K562 (cell line): ENCODE measurements at regions not wholly inside any gene's neighbourhood (a gene's known extent, or its start where the extent isn't known, plus 50 kb on each side); places are given as distances from the start of the nearest gene placed in this dataset.

Experiments
- ATAC-seq: fragments of 200-7000 bp; cut with Tn5 transposase; 3 replicates; pipeline ENCODE4 v1.9.1; 2020; ENCODE audit warnings: moderate library complexity
- BruUV-seq: library from RNA; stranded (reverse); fragments of 400-500 nt; replicated peaks from 2 replicates; lab custom pipeline; 2021; lab: Mats Ljungman, UMichigan
- CTCF ChIA-PET: fragments of 300-600 bp; formaldehyde crosslinking; extraction: SDS; loops from one replicate; lab custom pipeline; 2021; ENCODE audit warnings: low intra/inter-chr PET ratio; lab: Yijun Ruan, JAX
- POLR2A ChIA-PET: fragments of 300-600, 350-650 bp; sonication (Branson Sonifier 250); formaldehyde crosslinking; extraction: SDS; loops from one replicate; lab custom pipeline; 2021; ENCODE audit warnings: antibody characterized with exemption, inconsistent platforms; lab: Yijun Ruan, JAX
- DNase-seq, 4 experiments: peaks; one replicate each; pipeline versions ENCODE4 v3.0.0 to v3.0.0-alpha.2; 2011 to 2018; ENCODE audit warnings: low spot score in 3 of 4, mixed read lengths in 3 of 4; ENCODE audit errors: extremely low read depth in 1 of 4
- FAIRE-seq: peaks from 2 replicates; lab custom pipeline; 2011; peaks lifted over from hg19 to GRCh38; lab: Jason Lieb, UNC
- H2AFZ ChIP-seq: 2 replicates; pipeline ENCODE4 v1.6.0; 2011; ENCODE audit warnings: low read depth, low read length, control low read depth, inconsistent platforms
- H3K27ac ChIP-seq: fragments of 200-600 bp; 3 replicates; pipeline ENCODE4 v1.8.0; 2011; ENCODE audit warnings: low read depth, mild to moderate bottlenecking, control low read depth, inconsistent platforms, low read length, moderate library complexity, mixed read lengths; ENCODE audit errors: extremely low read depth
- H3K27me3 ChIP-seq, 2 experiments: fragments of 300-600 bp in 1 of 2; 2 replicates in 1 of 2; 3 replicates in 1 of 2; pipeline versions ENCODE4 v1.6.0 to v1.8.0; 2011; ENCODE audit warnings: inconsistent platforms in 2 of 2, low read length in 2 of 2, mild to moderate bottlenecking in 1 of 2, mixed read lengths in 1 of 2, moderate library complexity in 1 of 2; ENCODE audit not compliant: control insufficient read depth in 2 of 2, insufficient read depth in 2 of 2
- H3K36me3 ChIP-seq: fragments of 300-600 bp; 3 replicates; pipeline ENCODE4 v1.8.0; 2011; ENCODE audit warnings: mild to moderate bottlenecking, low read length, inconsistent platforms; ENCODE audit not compliant: control insufficient read depth, insufficient read depth
- H3K4me1 ChIP-seq, 2 experiments: fragments of 200-600 bp in 1 of 2; replicated peaks in 1 of 2; 2 replicates in 1 of 2; 3 replicates in 1 of 2; pipeline versions ENCODE4 v1.5.1 to v1.8.0; 2011; ENCODE audit warnings: inconsistent platforms in 2 of 2, low read length in 2 of 2, mild to moderate bottlenecking in 1 of 2, mixed read lengths in 1 of 2, moderate library complexity in 1 of 2; ENCODE audit not compliant: control insufficient read depth in 2 of 2, insufficient read depth in 2 of 2
- H3K4me2 ChIP-seq: 2 replicates; pipeline ENCODE4 v1.6.1; 2011; ENCODE audit warnings: low read length, control low read depth, inconsistent platforms, mixed read lengths; ENCODE audit not compliant: insufficient read depth
- H3K4me3 ChIP-seq: fragments of 200-600 bp; sonication (generic), shearing (Covaris generic); 2 replicates; pipeline ENCODE4 v1.5.1; 2016; ENCODE audit warnings: control low read depth, inconsistent platforms
- H3K79me2 ChIP-seq: fragments of 200-600 bp; 3 replicates; pipeline ENCODE4 v1.8.0; 2011; ENCODE audit warnings: low read length, inconsistent platforms; ENCODE audit not compliant: control insufficient read depth, insufficient read depth
- H3K9ac ChIP-seq, 2 experiments: 2 replicates each; pipeline versions ENCODE4 v1.6.0 to v1.6.1; 2011; ENCODE audit warnings: low read depth in 2 of 2, low read length in 2 of 2, control low read depth in 1 of 2, inconsistent platforms in 1 of 2, mild to moderate bottlenecking in 1 of 2, mixed read lengths in 1 of 2; ENCODE audit not compliant: insufficient read depth in 1 of 2
- H3K9me1 ChIP-seq: one replicate; pipeline ENCODE4 v1.6.0; 2011; ENCODE audit warnings: inconsistent platforms, mild to moderate bottlenecking, low read length, moderate library complexity; ENCODE audit not compliant: control insufficient read depth, insufficient read depth
- H3K9me3 ChIP-seq: replicated peaks from 2 replicates; pipeline ENCODE4 v1.5.1; 2011; ENCODE audit warnings: low read depth, low read length, inconsistent platforms; ENCODE audit not compliant: control insufficient read depth, insufficient read depth
- H4K20me1 ChIP-seq: replicated peaks from 2 replicates; pipeline ENCODE4 v1.6.1; 2011; ENCODE audit warnings: low read length, inconsistent platforms, mixed read lengths; ENCODE audit not compliant: control insufficient read depth, insufficient read depth
- ETS2 ChIP-seq: IDR thresholded peaks from 2 replicates; pipeline ENCODE4 v1.6.1; 2016; ENCODE audit warnings: borderline replicate concordance, missing genetic modification characterization, mild to moderate bottlenecking, moderate library complexity, missing compliant biosample characterization; ENCODE audit not compliant: poor library complexity, severe bottlenecking
- FOXA3 ChIP-seq, 2 experiments: fragments of 450-650 bp in 1 of 2; sonication (generic) in 1 of 2; formaldehyde crosslinking; IDR thresholded peaks in 1 of 2; conservative IDR thresholded peaks in 1 of 2; 2 replicates each; pipeline versions ENCODE4 v1.4.0 to v1.8.0; 2020 to 2022; ENCODE audit warnings: mild to moderate bottlenecking in 2 of 2, missing genetic modification reagents in 1 of 2
- GATA2 ChIP-seq: sonication (generic); formaldehyde crosslinking; IDR thresholded peaks from 2 replicates; pipeline ENCODE4 v1.4.0; 2020; ENCODE audit warnings: mild to moderate bottlenecking, missing genetic modification reagents
- NFYB ChIP-seq: IDR thresholded peaks from 2 replicates; pipeline ENCODE4 v1.6.1; 2011; ENCODE audit warnings: mild to moderate bottlenecking, moderate library complexity; ENCODE audit not compliant: insufficient read length; ENCODE audit errors: extremely low read depth
- TARDBP ChIP-seq: fragments of 450-650 bp; IDR thresholded peaks from 2 replicates; pipeline ENCODE4 v1.6.1; 2016
- TEAD2 ChIP-seq: fragments of 450-650 bp; IDR thresholded peaks from 2 replicates; pipeline ENCODE4 v1.6.1; 2016; ENCODE audit warnings: missing genetic modification characterization, control low read depth, missing compliant biosample characterization
- TSHZ1 ChIP-seq: fragments of 250-450 bp; sonication (Bioruptor Pico); IDR thresholded peaks from 2 replicates; pipeline ENCODE4 v1.4.0; 2020; ENCODE audit warnings: mild to moderate bottlenecking, moderate library complexity
- ZNF146 ChIP-seq: IDR thresholded peaks from one replicate; pipeline ENCODE4 v1.6.1; 2018; ENCODE audit warnings: missing compliant biosample characterization; ENCODE audit not compliant: unreplicated experiment
- ZNF232 ChIP-seq: sonication (generic); formaldehyde crosslinking; IDR thresholded peaks from 2 replicates; pipeline ENCODE4 v1.8.0; 2022; ENCODE audit warnings: mild to moderate bottlenecking, missing genetic modification reagents
- WGBS: fragments of 100-300 bp; shearing (Covaris generic); methylation state at CpG from one replicate; pipeline ENCODE4 v1.1.6; 2016; ENCODE audit warnings: low coverage, mixed read lengths; ENCODE audit not compliant: insufficient coverage; ENCODE audit errors: missing lambda C conversion rate; 5-methylcytosine and 5-hydroxymethylcytosine counted together
- in situ Hi-C: fragments of 300-500 bp; cut with MboI; formaldehyde crosslinking; loops from 4 replicates; pipeline ENCODE4 v1.15.0; 2018; ENCODE audit warnings: inconsistent platforms, mixed read lengths
- intact Hi-C: fragments of 100-400 bp; cut with micrococcal nuclease; formaldehyde crosslinking; loops from 2 replicates; pipeline ENCODE4 v1.14.2; 2022
- TF ChIP-seq, protein P1 (sequence below): fragments of 450-650 bp; conservative IDR thresholded peaks from 2 replicates; pipeline ENCODE4 v1.6.1; 2016; ENCODE audit warnings: missing genetic modification characterization, low read depth, mild to moderate bottlenecking, missing compliant biosample characterization, moderate library complexity
- TF ChIP-seq, protein P2 (sequence below): fragments of 250-450 bp; sonication (Bioruptor Pico); IDR thresholded peaks from 2 replicates; pipeline ENCODE4 v1.8.0; 2022; ENCODE audit warnings: inconsistent platforms, mild to moderate bottlenecking, moderate library complexity, borderline replicate concordance

GRCh38 chr6:142518761-142519160, 217.0 kb downstream of the ADGRG6 start:
- ATAC-seq (no peak), FAIRE-seq (no peak), DNase-seq (no peak)
- H3K4me3 ChIP-seq, result no peak overlapping the region
- TF ChIP-seq, protein P1, sequence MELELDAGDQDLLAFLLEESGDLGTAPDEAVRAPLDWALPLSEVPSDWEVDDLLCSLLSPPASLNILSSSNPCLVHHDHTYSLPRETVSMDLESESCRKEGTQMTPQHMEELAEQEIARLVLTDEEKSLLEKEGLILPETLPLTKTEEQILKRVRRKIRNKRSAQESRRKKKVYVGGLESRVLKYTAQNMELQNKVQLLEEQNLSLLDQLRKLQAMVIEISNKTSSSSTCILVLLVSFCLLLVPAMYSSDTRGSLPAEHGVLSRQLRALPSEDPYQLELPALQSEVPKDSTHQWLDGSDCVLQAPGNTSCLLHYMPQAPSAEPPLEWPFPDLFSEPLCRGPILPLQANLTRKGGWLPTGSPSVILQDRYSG, result no peak
- TF ChIP-seq ZNF146 (CRISPR knock-in tag) (no peak), TARDBP (no peak)
- no TSS peak for BruUV-seq
- no peak overlapping the region for H2AFZ ChIP-seq
- H3K27ac ChIP-seq, result no peak overlapping the region
- no peaks in the 10 kb centered on the region for H4K20me1 ChIP-seq
- H3K79me2 ChIP-seq, result no peaks in the 10 kb centered on the region
- WGBS, result 0% methylated on average over 4 of the region's 4 CpGs
- ChIA-PET POLR2A (no interaction called here), CTCF (no interaction called here)
- H3K27me3 ChIP-seq, result no peaks in the 10 kb centered on the region
- H3K9me3 ChIP-seq, result no peaks in the 10 kb centered on the region
- H3K36me3 ChIP-seq, result no peaks in the 10 kb centered on the region
- no peak overlapping the region for H3K9ac ChIP-seq
- no peaks in the 10 kb centered on the region for H3K9me1 ChIP-seq
- no peak overlapping the region for H3K4me2 ChIP-seq
- intact Hi-C loops, result no loop called here
- in situ Hi-C loops, result no loop called here
- no peaks in the 10 kb centered on the region for H3K4me1 ChIP-seq

- no peak for FAIRE-seq
- Histone ChIP-seq H3K27ac (no peak overlapping the region), H3K9ac (no peak overlapping the region), H3K4me1 (no peaks in the 10 kb centered on the region), H2AFZ (no peak overlapping the region), H3K36me3 (no peaks in the 10 kb centered on the region), H4K20me1 (no peaks in the 10 kb centered on the region), H3K27me3 (no peaks in the 10 kb centered on the region), H3K9me3 (no peaks in the 10 kb centered on the region), H3K79me2 (no peaks in the 10 kb centered on the region), H3K4me2 (no peak overlapping the region), H3K4me3 (no peak overlapping the region), H3K9me1 (no peaks in the 10 kb centered on the region)
- in situ Hi-C loops, result no loop called here
- WGBS, result 0% methylated on average over 2 of the region's 2 CpGs
- POLR2A ChIA-PET, result no interaction called here
- CTCF ChIA-PET, result no interaction called here
- DNase-seq, result no peak
- intact Hi-C loops, result no loop called here
- no peak for ATAC-seq
- BruUV-seq, result no TSS peak
- TF ChIP-seq FOXA3 (CRISPR knock-in tag; conservative IDR thresholded peaks at IDR 0.05 in 1 of 2, IDR thresholded peaks at IDR 0.05 in 1 of 2) (no peak), NFYB (no peak), GATA2 (CRISPR knock-in tag) (no peak), TEAD2 (tag) (no peak), TSHZ1 (CRISPR knock-in tag) (no peak), ETS2 (tag) (no peak), ZNF232 (CRISPR knock-in tag) (no peak)
- TF ChIP-seq, protein P2, sequence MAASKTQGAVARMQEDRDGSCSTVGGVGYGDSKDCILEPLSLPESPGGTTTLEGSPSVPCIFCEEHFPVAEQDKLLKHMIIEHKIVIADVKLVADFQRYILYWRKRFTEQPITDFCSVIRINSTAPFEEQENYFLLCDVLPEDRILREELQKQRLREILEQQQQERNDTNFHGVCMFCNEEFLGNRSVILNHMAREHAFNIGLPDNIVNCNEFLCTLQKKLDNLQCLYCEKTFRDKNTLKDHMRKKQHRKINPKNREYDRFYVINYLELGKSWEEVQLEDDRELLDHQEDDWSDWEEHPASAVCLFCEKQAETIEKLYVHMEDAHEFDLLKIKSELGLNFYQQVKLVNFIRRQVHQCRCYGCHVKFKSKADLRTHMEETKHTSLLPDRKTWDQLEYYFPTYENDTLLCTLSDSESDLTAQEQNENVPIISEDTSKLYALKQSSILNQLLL (CRISPR knock-in tag), result no peak
Measured at GRCh38 chr6:142521791-142522190, 220.0 kb downstream of the ADGRG6 start.
